ENCODE measurements at regions not wholly inside any gene's neighbourhood (a gene's known extent, or its start where the extent isn't known, plus 50 kb on each side); places are given as distances from the start of the nearest gene placed in this dataset.
A peak's percentile ranks its signal among the peaks of the same experiment; 100 is the strongest.

DNA sequence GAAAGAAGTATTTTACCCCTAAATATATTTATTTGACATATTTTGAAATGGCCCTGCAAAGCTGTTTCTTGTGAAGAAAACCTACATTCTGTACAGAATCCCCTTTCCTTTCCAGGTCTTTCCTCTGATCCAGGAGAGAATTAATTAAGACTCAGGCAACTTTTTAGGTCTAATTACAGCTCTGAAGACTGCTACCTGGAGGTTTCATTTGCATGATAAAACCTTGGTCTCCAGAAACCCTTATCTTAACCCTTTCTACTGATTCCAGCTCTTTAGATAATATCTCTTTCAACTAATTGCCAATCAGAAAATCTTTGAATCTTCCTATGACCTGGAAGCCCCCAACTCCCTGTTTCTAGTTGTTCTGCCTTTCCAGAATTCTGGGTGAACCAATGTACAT is 224.0 kb downstream of the FAM47A start (continued):
- TF ChIP-seq POLR2AphosphoS5 (IDR thresholded peaks at IDR 0.05; ENCODE audit: low read depth): no peak
- TF ChIP-seq, protein P1, sequence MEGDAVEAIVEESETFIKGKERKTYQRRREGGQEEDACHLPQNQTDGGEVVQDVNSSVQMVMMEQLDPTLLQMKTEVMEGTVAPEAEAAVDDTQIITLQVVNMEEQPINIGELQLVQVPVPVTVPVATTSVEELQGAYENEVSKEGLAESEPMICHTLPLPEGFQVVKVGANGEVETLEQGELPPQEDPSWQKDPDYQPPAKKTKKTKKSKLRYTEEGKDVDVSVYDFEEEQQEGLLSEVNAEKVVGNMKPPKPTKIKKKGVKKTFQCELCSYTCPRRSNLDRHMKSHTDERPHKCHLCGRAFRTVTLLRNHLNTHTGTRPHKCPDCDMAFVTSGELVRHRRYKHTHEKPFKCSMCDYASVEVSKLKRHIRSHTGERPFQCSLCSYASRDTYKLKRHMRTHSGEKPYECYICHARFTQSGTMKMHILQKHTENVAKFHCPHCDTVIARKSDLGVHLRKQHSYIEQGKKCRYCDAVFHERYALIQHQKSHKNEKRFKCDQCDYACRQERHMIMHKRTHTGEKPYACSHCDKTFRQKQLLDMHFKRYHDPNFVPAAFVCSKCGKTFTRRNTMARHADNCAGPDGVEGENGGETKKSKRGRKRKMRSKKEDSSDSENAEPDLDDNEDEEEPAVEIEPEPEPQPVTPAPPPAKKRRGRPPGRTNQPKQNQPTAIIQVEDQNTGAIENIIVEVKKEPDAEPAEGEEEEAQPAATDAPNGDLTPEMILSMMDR (conservative IDR thresholded peaks at IDR 0.05; ENCODE audit: low read depth in 2 of 2): no peak

DNA sequence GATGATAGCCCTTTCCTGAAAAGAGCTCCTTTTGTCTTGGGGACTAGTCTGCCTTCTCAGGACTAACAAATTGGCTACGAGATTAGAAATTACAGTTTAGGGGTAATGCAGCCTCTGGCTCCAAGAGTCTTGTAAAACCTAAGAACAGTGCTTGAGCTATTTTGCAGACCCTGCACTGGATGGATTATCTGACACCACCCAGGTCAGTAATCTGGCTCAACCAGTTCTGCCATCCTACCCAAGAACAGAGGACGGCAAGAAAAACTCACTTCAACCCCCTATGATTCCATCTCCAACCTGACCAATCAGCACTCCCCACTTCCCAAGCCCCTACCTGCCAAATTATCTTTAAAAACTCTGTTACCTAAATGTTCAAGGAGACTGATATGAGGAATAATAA is 225.1 kb downstream of the FAM47A start:
- Histone ChIP-seq H4K20me1 (replicated peaks; ENCODE audit: insufficient read depth) (no peaks in the 10 kb centered on the region), H3K27me3 (ENCODE audit: insufficient read depth) (no peaks in the 10 kb centered on the region), H3K4me1 (ENCODE audit: insufficient read depth) (peaks cover 24% of the 10 kb centered on the region), H3K79me2 (replicated peaks; ENCODE audit: insufficient read depth) (no peaks in the 10 kb centered on the region), H2AFZ (no peak overlapping the region), H3K9me2 (ENCODE audit: insufficient read depth) (no peaks in the 10 kb centered on the region), H3K27ac (ENCODE audit: low read depth) (no peak overlapping the region), H3K36me3 (ENCODE audit: insufficient read depth) (no peaks in the 10 kb centered on the region), H3F3A (replicated peaks; ENCODE audit: low read depth) (no peaks in the 10 kb centered on the region), H3K4me2 (peak overlapping the region; percentile 60), H3K4me3 (0 out of 2 replicates have a peak overlapping the region, but pooled peaks have one; percentile 30)
- Mint-ChIP-seq H3K9me3 (peaks cover 10% of the 10 kb centered on the region; the same call in 2 of the 3 replicates), H3K36me3 (ENCODE audit: low read depth) (peaks cover 8% of the 10 kb centered on the region), H3K27me3 (ENCODE audit: insufficient read depth, low read depth, poor library complexity) (peaks cover 2% of the 10 kb centered on the region), H3K27ac (no peak overlapping the region), H3K4me1 (peaks cover 34% of the 10 kb centered on the region), H3K4me3 (peak overlapping the region; percentile 37; the same call in 2 of the 3 replicates)
- no peak for TF ChIP-seq NANOG (IDR thresholded peaks at IDR 0.05; ENCODE audit: borderline replicate concordance)
- TF ChIP-seq CREB1 (CRISPR knock-in tag; IDR thresholded peaks at IDR 0.05; ENCODE audit: low read depth): no peak
- TF ChIP-seq ZNF114 (CRISPR knock-in tag; IDR thresholded peaks at IDR 0.05): no peak
- TF ChIP-seq, protein P1 (conservative IDR thresholded peaks at IDR 0.05; ENCODE audit: low read depth in 2 of 2): no peak
- ATAC-seq (peak; percentile 48; the same call in 2 of the 3 replicates), DNase-seq (ENCODE audit: low spot score) (peak; percentile 2)

DNA sequence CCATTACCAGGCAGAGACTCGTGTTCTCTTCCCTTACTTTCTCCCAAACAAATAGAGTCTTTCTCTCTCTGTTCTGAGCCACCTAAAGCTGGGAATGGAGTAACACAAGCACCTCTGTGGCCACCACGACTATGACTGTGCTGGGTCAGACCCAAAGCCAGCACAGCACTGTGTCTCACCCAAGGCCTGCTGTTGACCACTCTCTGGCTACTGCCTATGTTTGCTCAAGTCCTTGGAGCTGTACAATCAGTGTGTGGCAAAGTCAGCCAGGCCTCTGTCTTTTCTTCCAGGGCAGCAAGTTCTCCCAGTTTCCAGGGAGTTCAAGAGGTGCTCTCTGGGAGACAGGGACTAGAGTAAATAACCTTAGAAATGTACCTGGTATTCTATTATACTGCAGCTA is 239.4 kb downstream of the FAM47A start:
- Mint-ChIP-seq H3K4me3 (no peak overlapping the region), H3K4me1 (no peaks in the 10 kb centered on the region), H3K27me3 (ENCODE audit: insufficient read depth, low read depth, poor library complexity) (no peaks in the 10 kb centered on the region), H3K9me3 (no peaks in the 10 kb centered on the region), H3K36me3 (ENCODE audit: low read depth) (no peaks in the 10 kb centered on the region), H3K27ac (no peak overlapping the region)
- Histone ChIP-seq H3K4me3 (no peak overlapping the region), H3K36me3 (ENCODE audit: insufficient read depth) (no peaks in the 10 kb centered on the region), H3K27ac (ENCODE audit: low read depth) (no peak overlapping the region), H3K79me2 (replicated peaks; ENCODE audit: insufficient read depth) (no peaks in the 10 kb centered on the region), H3F3A (replicated peaks; ENCODE audit: low read depth) (no peaks in the 10 kb centered on the region), H3K9me2 (ENCODE audit: insufficient read depth) (no peaks in the 10 kb centered on the region; the same call in 1 of the 2 replicates), H3K4me1 (ENCODE audit: insufficient read depth) (no peaks in the 10 kb centered on the region), H4K20me1 (replicated peaks; ENCODE audit: insufficient read depth) (no peaks in the 10 kb centered on the region), H3K27me3 (ENCODE audit: insufficient read depth) (no peaks in the 10 kb centered on the region), H3K4me2 (no peak overlapping the region), H2AFZ (no peak overlapping the region)
- no peak for ATAC-seq
- DNase-seq (ENCODE audit: low spot score): no peak
- TF ChIP-seq ZNF114 (CRISPR knock-in tag; IDR thresholded peaks at IDR 0.05) (no peak), JUNB (IDR thresholded peaks at IDR 0.05; ENCODE audit: unreplicated experiment) (no peak), POLR2AphosphoS5 (IDR thresholded peaks at IDR 0.05; ENCODE audit: low read depth) (no peak)
- TF ChIP-seq, protein P2, sequence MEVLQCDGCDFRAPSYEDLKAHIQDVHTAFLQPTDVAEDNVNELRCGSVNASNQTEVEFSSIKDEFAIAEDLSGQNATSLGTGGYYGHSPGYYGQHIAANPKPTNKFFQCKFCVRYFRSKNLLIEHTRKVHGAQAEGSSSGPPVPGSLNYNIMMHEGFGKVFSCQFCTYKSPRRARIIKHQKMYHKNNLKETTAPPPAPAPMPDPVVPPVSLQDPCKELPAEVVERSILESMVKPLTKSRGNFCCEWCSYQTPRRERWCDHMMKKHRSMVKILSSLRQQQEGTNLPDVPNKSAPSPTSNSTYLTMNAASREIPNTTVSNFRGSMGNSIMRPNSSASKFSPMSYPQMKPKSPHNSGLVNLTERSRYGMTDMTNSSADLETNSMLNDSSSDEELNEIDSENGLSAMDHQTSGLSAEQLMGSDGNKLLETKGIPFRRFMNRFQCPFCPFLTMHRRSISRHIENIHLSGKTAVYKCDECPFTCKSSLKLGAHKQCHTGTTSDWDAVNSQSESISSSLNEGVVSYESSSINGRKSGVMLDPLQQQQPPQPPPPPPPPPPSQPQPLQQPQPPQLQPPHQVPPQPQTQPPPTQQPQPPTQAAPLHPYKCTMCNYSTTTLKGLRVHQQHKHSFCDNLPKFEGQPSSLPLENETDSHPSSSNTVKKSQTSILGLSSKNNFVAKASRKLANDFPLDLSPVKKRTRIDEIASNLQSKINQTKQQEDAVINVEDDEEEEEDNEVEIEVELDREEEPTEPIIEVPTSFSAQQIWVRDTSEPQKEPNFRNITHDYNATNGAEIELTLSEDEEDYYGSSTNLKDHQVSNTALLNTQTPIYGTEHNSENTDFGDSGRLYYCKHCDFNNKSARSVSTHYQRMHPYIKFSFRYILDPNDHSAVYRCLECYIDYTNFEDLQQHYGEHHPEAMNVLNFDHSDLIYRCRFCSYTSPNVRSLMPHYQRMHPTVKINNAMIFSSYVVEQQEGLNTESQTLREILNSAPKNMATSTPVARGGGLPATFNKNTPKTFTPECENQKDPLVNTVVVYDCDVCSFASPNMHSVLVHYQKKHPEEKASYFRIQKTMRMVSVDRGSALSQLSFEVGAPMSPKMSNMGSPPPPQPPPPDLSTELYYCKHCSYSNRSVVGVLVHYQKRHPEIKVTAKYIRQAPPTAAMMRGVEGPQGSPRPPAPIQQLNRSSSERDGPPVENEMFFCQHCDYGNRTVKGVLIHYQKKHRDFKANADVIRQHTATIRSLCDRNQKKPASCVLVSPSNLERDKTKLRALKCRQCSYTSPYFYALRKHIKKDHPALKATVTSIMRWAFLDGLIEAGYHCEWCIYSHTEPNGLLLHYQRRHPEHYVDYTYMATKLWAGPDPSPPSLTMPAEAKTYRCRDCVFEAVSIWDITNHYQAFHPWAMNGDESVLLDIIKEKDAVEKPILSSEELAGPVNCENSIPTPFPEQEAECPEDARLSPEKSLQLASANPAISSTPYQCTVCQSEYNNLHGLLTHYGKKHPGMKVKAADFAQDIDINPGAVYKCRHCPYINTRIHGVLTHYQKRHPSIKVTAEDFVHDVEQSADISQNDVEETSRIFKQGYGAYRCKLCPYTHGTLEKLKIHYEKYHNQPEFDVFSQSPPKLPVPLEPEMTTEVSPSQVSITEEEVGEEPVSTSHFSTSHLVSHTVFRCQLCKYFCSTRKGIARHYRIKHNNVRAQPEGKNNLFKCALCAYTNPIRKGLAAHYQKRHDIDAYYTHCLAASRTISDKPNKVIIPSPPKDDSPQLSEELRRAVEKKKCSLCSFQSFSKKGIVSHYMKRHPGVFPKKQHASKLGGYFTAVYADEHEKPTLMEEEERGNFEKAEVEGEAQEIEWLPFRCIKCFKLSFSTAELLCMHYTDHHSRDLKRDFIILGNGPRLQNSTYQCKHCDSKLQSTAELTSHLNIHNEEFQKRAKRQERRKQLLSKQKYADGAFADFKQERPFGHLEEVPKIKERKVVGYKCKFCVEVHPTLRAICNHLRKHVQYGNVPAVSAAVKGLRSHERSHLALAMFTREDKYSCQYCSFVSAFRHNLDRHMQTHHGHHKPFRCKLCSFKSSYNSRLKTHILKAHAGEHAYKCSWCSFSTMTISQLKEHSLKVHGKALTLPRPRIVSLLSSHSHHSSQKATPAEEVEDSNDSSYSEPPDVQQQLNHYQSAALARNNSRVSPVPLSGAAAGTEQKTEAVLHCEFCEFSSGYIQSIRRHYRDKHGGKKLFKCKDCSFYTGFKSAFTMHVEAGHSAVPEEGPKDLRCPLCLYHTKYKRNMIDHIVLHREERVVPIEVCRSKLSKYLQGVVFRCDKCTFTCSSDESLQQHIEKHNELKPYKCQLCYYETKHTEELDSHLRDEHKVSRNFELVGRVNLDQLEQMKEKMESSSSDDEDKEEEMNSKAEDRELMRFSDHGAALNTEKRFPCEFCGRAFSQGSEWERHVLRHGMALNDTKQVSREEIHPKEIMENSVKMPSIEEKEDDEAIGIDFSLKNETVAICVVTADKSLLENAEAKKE (CRISPR knock-in tag; IDR thresholded peaks at IDR 0.05): no peak
